Endodermal cell (in vitro differentiated cells): ENCODE measurements at regions not wholly inside any gene's neighbourhood (a gene's known extent, or its start where the extent isn't known, plus 50 kb on each side); places are given as distances from the start of the nearest gene placed in this dataset.

ENCODE experiments used
- DNase-seq: peaks from one replicate; pipeline ENCODE4 v3.0.0-alpha.2; 2017
- H3K27ac ChIP-seq: 2 replicates; pipeline ENCODE4 v1.5.1; 2013; ENCODE audit warnings: mild to moderate bottlenecking, low read depth, low read length, moderate library complexity
- H3K27me3 ChIP-seq: 2 replicates; pipeline ENCODE4 v1.6.1; 2013; ENCODE audit warnings: mild to moderate bottlenecking, low read length, moderate library complexity; ENCODE audit not compliant: insufficient read depth, control insufficient read depth, poor library complexity, severe bottlenecking
- H3K36me3 ChIP-seq: 2 replicates; pipeline ENCODE4 v1.7.0; 2013; ENCODE audit warnings: mild to moderate bottlenecking, low read length, moderate library complexity; ENCODE audit not compliant: control insufficient read depth, insufficient read depth
- H3K4me1 ChIP-seq: one replicate; pipeline ENCODE4 v1.7.0; 2013; ENCODE audit warnings: low read length; ENCODE audit not compliant: control insufficient read depth, insufficient read depth
- H3K4me3 ChIP-seq: 2 replicates; pipeline ENCODE4 v1.5.1; 2013; ENCODE audit warnings: mild to moderate bottlenecking, low read length, moderate library complexity
- H3K9ac ChIP-seq: 2 replicates; pipeline ENCODE4 v1.6.1; 2013; ENCODE audit warnings: mild to moderate bottlenecking, low read length, moderate library complexity; ENCODE audit not compliant: poor library complexity, severe bottlenecking; ENCODE audit errors: extremely low read depth
- H3K9me3 ChIP-seq: 2 replicates; pipeline ENCODE4 v1.6.1; 2013; ENCODE audit warnings: mild to moderate bottlenecking, low read length, moderate library complexity; ENCODE audit not compliant: control insufficient read depth
- H3K27ac Mint-ChIP-seq: 2 replicates; pipeline ENCODE4 v1.8.0; 2020; ENCODE audit warnings: mixed read lengths
- H3K27me3 Mint-ChIP-seq: 2 replicates; pipeline ENCODE4 v1.8.0; 2021; ENCODE audit warnings: mild to moderate bottlenecking, mixed read lengths; ENCODE audit not compliant: insufficient read depth
- H3K36me3 Mint-ChIP-seq: 2 replicates; pipeline ENCODE4 v1.8.0; 2020; ENCODE audit warnings: low read depth, mixed read lengths
- H3K4me1 Mint-ChIP-seq: 2 replicates; pipeline ENCODE4 v1.8.0; 2020; ENCODE audit warnings: mixed read lengths
- H3K4me3 Mint-ChIP-seq: 2 replicates; pipeline ENCODE4 v1.8.0; 2020; ENCODE audit warnings: mild to moderate bottlenecking, moderate library complexity, mixed read lengths
- H3K9me3 Mint-ChIP-seq: 2 replicates; pipeline ENCODE4 v1.8.0; 2020; ENCODE audit warnings: mild to moderate bottlenecking, mixed read lengths
- WGBS, 2 experiments: methylation state at CpG; one replicate each; pipeline versions ENCODE4 v1.1.5 to v1.1.7; 2013; ENCODE audit warnings: missing lambda C conversion rate in 2 of 2, mixed read lengths in 1 of 2; ENCODE audit not compliant: insufficient coverage in 1 of 2, insufficient read length in 1 of 2; 5-methylcytosine and 5-hydroxymethylcytosine counted together
- TF ChIP-seq, protein P1 (sequence below): fragments of 200-600 bp; sonication (generic); conservative IDR thresholded peaks from 2 replicates; pipeline ENCODE4 v1.5.0; 2021; ENCODE audit warnings: antibody characterized with exemption, mild to moderate bottlenecking

DNA sequence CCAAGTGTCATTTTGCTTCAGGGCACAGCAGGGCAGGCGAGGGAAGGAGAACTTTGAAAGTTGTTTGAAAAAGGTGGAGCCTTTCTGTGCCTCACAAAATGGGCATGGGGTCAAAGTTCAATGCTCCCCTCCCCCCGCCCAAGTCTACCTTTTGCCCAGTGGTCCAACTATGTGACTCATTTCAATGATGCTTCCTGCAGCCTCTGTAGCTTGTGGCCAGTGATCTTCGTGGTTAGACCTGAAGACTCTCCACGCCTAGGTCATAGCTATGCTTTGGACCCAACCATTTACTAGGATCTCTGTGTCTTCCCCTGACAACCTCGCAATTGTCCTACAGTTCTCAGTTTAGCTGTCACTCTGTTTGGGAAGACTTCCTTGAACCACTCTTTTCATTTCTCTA, 280.3 kb upstream of the GJB5 start:
- no peak overlapping the region for H3K4me3 ChIP-seq
- TF ChIP-seq, protein P1, sequence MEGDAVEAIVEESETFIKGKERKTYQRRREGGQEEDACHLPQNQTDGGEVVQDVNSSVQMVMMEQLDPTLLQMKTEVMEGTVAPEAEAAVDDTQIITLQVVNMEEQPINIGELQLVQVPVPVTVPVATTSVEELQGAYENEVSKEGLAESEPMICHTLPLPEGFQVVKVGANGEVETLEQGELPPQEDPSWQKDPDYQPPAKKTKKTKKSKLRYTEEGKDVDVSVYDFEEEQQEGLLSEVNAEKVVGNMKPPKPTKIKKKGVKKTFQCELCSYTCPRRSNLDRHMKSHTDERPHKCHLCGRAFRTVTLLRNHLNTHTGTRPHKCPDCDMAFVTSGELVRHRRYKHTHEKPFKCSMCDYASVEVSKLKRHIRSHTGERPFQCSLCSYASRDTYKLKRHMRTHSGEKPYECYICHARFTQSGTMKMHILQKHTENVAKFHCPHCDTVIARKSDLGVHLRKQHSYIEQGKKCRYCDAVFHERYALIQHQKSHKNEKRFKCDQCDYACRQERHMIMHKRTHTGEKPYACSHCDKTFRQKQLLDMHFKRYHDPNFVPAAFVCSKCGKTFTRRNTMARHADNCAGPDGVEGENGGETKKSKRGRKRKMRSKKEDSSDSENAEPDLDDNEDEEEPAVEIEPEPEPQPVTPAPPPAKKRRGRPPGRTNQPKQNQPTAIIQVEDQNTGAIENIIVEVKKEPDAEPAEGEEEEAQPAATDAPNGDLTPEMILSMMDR, result no peak
- H3K4me1 ChIP-seq, result no peaks in the 10 kb centered on the region
- H3K4me3 Mint-ChIP-seq, result no peak overlapping the region
- H3K9me3 ChIP-seq, result no peaks in the 10 kb centered on the region
- WGBS, 2 experiments, result 91 to 93% methylated on average over 4 to 5 of the region's 5 CpGs
- no peak for DNase-seq
- no peaks in the 10 kb centered on the region for H3K36me3 ChIP-seq
- peaks cover under 1% of the 10 kb centered on the region for H3K27me3 Mint-ChIP-seq
- H3K4me1 Mint-ChIP-seq, result no peaks in the 10 kb centered on the region
- H3K9me3 Mint-ChIP-seq, result no peaks in the 10 kb centered on the region
- no peak overlapping the region for H3K27ac ChIP-seq
- H3K27ac Mint-ChIP-seq, result no peak overlapping the region
- no peaks in the 10 kb centered on the region for H3K27me3 ChIP-seq
- no peaks in the 10 kb centered on the region for H3K36me3 Mint-ChIP-seq
- H3K9ac ChIP-seq, result no peak overlapping the region

DNA sequence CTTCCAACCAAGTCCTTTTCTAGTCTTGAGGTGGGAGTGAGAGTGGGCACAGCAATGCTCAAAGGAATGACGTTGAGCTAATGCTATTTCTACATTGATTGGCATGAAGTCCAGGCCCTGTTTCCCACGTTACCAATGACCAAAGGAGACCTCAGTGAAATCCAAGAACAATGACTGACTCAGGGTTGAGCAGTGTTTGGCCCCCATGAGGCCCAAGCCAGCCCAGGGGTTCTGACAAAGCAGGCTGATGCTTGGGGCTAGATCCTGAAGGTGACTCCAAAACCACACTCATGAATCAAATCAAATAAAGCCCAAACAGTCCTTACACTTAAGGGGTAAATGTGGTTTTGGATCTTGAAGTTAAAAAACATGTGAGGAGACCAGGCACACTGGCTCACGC, 278.5 kb upstream of the GJB5 start:
- Mint-ChIP-seq H3K36me3 (no peaks in the 10 kb centered on the region), H3K4me1 (no peaks in the 10 kb centered on the region), H3K9me3 (no peaks in the 10 kb centered on the region), H3K27ac (no peak overlapping the region), H3K4me3 (no peak overlapping the region), H3K27me3 (peaks cover 6% of the 10 kb centered on the region)
- DNase-seq, result no peak
- no peaks in the 10 kb centered on the region for H3K9me3 ChIP-seq
- no peaks in the 10 kb centered on the region for H3K27me3 ChIP-seq
- WGBS, 2 experiments, result 79 to 81% methylated on average over 2 to 3 of the region's 3 CpGs
- H3K4me3 ChIP-seq, result no peak overlapping the region
- TF ChIP-seq, protein P1, result no peak
- H3K4me1 ChIP-seq, result no peaks in the 10 kb centered on the region
- no peak overlapping the region for H3K9ac ChIP-seq
- no peaks in the 10 kb centered on the region for H3K36me3 ChIP-seq
- H3K27ac ChIP-seq, result no peak overlapping the region

DNA sequence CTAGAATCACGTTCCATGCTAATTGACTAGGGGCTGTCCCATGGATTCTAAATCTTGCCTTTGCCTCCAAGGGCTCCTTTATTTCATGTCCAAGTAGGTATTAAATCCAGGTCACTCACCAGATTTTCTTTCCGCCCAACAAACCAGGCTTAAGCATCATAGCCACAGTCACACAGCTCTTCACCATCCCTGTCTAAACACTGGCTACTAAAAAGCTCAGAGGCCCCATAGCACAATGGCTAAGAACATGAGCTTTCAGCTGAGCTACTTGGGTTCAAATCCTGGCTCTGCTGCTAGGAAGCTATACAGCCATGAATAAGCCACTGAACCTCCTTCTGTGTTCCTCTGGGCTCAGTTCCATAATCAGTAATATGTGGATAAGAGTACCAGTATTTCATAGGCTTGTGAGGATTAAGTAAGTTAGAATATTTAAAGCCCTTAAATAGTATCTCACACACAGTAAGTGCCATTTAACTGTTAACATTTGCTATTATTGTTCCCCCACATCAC, 277.2 kb upstream of the GJB5 start:
- Mint-ChIP-seq H3K4me1 (no peaks in the 10 kb centered on the region), H3K4me3 (no peak overlapping the region), H3K27me3 (peaks cover 10% of the 10 kb centered on the region), H3K27ac (no peak overlapping the region), H3K9me3 (no peaks in the 10 kb centered on the region), H3K36me3 (no peaks in the 10 kb centered on the region)
- TF ChIP-seq, protein P1, result no peak
- WGBS, 2 experiments, result 85% methylated on average over 2 of the region's 2 CpGs; no CpG with 5 or more reads in 1 of the 2 experiments
- H3K9ac ChIP-seq, result no peak overlapping the region
- H3K4me1 ChIP-seq, result no peaks in the 10 kb centered on the region
- H3K36me3 ChIP-seq, result no peaks in the 10 kb centered on the region
- H3K27ac ChIP-seq, result no peak overlapping the region
- H3K4me3 ChIP-seq, result no peak overlapping the region
- H3K9me3 ChIP-seq, result no peaks in the 10 kb centered on the region
- peak; percentile 55 for DNase-seq
- H3K27me3 ChIP-seq, result peaks cover 4% of the 10 kb centered on the region
